Subcutaneous abdominal adipose tissue (tissue), 5 donors: ENCODE measurements at regions not wholly inside any gene's neighbourhood (a gene's known extent, or its start where the extent isn't known, plus 50 kb on each side); places are given as distances from the start of the nearest gene placed in this dataset.

ENCODE experiments used
- H3K27ac ChIP-seq: one replicate; pipeline ENCODE4 v1.7.0; 2013; ENCODE audit warnings: low read depth, mild to moderate bottlenecking, inconsistent platforms, low read length, moderate library complexity
- H3K27me3 ChIP-seq, 5 donors: one replicate each; pipeline ENCODE4 v1.7.0; 2013; ENCODE audit warnings: low read length in 5 of 5, inconsistent platforms in 1 of 5; ENCODE audit not compliant: control insufficient read depth in 5 of 5, insufficient read depth in 4 of 5
- H3K36me3 ChIP-seq, 5 donors: one replicate each; pipeline ENCODE4 v1.7.0; 2013; ENCODE audit warnings: low read length in 5 of 5; ENCODE audit not compliant: control insufficient read depth in 5 of 5, insufficient read depth in 5 of 5
- H3K4me1 ChIP-seq, 5 donors: one replicate each; pipeline ENCODE4 v1.7.0; 2013; ENCODE audit warnings: low read length in 5 of 5, mild to moderate bottlenecking in 3 of 5, moderate library complexity in 1 of 5; ENCODE audit not compliant: control insufficient read depth in 5 of 5, insufficient read depth in 5 of 5
- H3K4me3 ChIP-seq, 5 donors: one replicate each; pipeline ENCODE4 v1.7.0; 2013; ENCODE audit warnings: low read length in 5 of 5, low read depth in 1 of 5
- H3K9ac ChIP-seq, 5 donors: one replicate each; pipeline ENCODE4 v1.7.0; 2013; ENCODE audit warnings: low read length in 5 of 5, mild to moderate bottlenecking in 4 of 5, moderate library complexity in 3 of 5
- H3K9me3 ChIP-seq, 5 donors: one replicate each; pipeline ENCODE4 v1.7.0; 2013; ENCODE audit warnings: low read length in 5 of 5; ENCODE audit not compliant: control insufficient read depth in 5 of 5
- donor health status: healthy.
- donor health status: healthy.
- donor health status: healthy.
- donor health status: healthy.
- donor health status: healthy.

DNA sequence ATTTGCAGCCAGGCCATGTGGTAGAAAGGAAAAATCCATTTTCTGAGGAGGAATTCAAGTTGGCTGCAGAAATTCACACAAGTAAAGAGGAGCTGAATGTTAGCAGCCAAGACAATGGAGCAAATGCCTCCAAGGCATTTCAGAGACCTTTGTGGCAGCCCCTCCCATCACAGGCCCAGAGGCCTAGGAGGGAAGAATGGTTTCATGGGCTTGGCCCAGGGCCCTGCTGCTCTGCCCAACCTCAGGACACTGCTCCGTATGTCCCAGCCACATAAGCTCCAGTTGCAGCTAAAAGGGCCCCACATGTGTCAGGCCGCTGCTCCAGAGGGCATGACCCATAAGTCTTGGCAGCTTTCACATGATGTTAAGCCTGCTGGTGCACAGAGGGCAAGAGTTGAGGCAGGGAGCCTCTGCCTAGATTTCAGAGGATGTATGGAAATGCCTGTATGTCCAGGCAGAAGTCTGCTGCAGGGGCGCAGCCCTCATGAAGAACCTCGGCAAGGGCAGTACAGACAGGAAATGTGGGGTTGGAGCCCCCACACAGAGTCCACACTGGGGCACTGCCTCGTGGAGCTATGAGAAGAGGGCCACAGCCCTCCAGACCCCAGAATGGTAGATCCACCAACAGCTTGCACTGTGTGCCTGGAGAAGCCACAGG, 144.2 kb upstream of the EPB41L4A start:
- Histone ChIP-seq H3K9ac (no peak overlapping the region), H3K27me3 (no peaks in the 10 kb centered on the region), H3K27ac (no peak overlapping the region), H3K4me1 (no peaks in the 10 kb centered on the region), H3K9me3 (peaks cover 2 to 11% (median 4%) of the 10 kb centered on the region in 5 donors), H3K36me3 (no peaks in the 10 kb centered on the region), H3K4me3 (no peak overlapping the region)

DNA sequence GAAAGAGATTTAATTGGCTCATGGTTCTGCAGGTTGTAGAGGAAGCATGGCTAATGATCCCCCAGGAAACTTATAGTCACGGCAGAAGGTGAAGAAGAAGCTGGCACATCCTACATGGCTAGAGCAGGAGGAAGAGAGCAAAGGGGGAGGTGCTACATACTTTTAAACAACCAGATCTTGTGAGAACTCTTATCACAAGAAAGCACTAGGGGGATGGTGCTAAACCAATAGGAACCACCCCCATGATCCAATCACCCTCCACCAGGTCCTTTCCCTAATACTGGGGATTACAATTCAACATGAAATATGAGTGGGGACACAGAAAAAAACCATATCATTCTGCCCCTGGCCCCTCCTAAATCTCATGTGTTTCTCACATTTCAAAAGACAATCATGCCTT, 147.2 kb upstream of the EPB41L4A start:
- Histone ChIP-seq H3K4me3 (no peak overlapping the region), H3K9me3 (peaks cover 2 to 11% (median 4%) of the 10 kb centered on the region in 5 donors), H3K27ac (no peak overlapping the region), H3K36me3 (no peaks in the 10 kb centered on the region), H3K27me3 (no peaks in the 10 kb centered on the region), H3K9ac (no peak overlapping the region), H3K4me1 (no peaks in the 10 kb centered on the region)

- Histone ChIP-seq H3K27ac (no peak overlapping the region), H3K4me1 (no peaks in the 10 kb centered on the region), H3K9ac (no peak overlapping the region), H3K4me3 (no peak overlapping the region), H3K36me3 (no peaks in the 10 kb centered on the region), H3K9me3 (no peaks in the 10 kb centered on the region), H3K27me3 (no peaks in the 10 kb centered on the region)
These were observed 150.5 kb upstream of the EPB41L4A start for GRCh38 chr5:112569596-112569995.

- no peak overlapping the region for H3K9ac ChIP-seq
- H3K36me3 ChIP-seq, result no peaks in the 10 kb centered on the region
These were observed 151.8 kb upstream of the EPB41L4A start for GRCh38 chr5:112570708-112571444.

DNA sequence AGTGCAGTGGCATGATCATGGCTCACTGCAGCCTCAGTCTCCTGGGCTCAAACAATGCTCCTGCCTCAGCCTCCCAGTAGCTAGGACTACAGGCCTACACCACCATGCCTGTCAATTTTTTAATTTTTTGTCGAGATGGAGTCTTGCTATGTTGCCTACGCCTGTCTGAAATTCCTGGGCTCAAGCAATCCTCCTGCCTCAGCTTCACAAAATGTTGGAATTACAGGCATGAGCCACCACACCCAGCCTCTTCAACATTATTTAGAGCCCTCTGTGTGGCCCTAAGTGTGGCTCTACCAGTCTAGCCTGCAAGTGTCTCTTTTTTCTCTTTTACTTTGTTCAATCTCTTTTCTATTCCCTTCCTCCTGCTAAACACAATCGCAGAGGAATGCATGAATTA, 154.4 kb upstream of the EPB41L4A start:
- Histone ChIP-seq H3K36me3 (no peaks in the 10 kb centered on the region), H3K27ac (no peak overlapping the region), H3K4me1 (peaks cover 0 to 22% (median 6%) of the 10 kb centered on the region in 5 donors), H3K9ac (no peak overlapping the region), H3K27me3 (no peaks in the 10 kb centered on the region), H3K9me3 (no peaks in the 10 kb centered on the region), H3K4me3 (no peak overlapping the region)

More at GRCh38 chr5:112570708-112571444, 151.8 kb upstream of the EPB41L4A start:
- Histone ChIP-seq H3K4me1 (peaks cover 0 to 4% (median 2%) of the 10 kb centered on the region in 5 donors), H3K27ac (no peak overlapping the region), H3K9me3 (no peaks in the 10 kb centered on the region), H3K27me3 (no peaks in the 10 kb centered on the region), H3K4me3 (no peak overlapping the region)

- no peak overlapping the region for H3K9ac ChIP-seq
- no peaks in the 10 kb centered on the region for H3K27me3 ChIP-seq
- no peak overlapping the region for H3K4me3 ChIP-seq
- H3K9me3 ChIP-seq, result no peaks in the 10 kb centered on the region
- H3K27ac ChIP-seq, result no peak overlapping the region
- H3K36me3 ChIP-seq, result no peaks in the 10 kb centered on the region
- H3K4me1 ChIP-seq, result peaks cover 0 to 22% (median 6%) of the 10 kb centered on the region in 5 donors
These were observed 155.5 kb upstream of the EPB41L4A start for GRCh38 chr5:112574536-112574935.

- Histone ChIP-seq H3K36me3 (no peaks in the 10 kb centered on the region), H3K4me3 (no peak overlapping the region), H3K9me3 (no peaks in the 10 kb centered on the region), H3K4me1 (peaks cover 0 to 22% (median 6%) of the 10 kb centered on the region in 5 donors), H3K9ac (peak overlapping the region in 1 of 5 donors; percentile 13), H3K27ac (peak overlapping the region; percentile 62), H3K27me3 (no peaks in the 10 kb centered on the region)
These were observed 157.3 kb upstream of the EPB41L4A start for GRCh38 chr5:112576298-112576925.

DNA sequence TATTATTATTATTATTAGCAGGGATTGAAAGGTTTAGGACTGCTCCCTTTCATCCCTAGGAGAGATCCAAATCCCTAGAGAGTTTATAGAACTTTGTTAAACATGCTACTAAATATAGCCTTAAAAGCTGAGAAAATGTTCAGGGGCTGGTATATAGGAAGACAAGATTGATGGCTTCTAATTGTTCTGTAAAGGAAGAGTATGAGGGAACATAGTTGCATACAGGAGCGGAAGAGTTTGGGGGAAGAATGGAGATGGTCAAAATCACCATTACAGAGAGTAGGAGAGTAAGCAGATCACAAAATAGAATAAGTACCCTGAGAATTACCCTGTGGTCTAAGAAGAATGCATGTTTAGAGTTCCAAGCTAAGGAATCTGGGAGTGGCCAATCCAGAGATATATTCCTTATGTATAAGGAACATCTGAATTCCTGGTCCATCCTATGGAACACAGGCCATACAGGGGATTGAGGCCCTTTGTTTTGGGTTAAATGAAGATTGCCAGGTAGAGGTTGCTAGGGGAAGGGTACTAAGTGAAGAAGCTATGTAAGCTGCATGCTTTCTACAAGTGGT, 158.0 kb upstream of the APC start:
- no peaks in the 10 kb centered on the region for H3K27me3 ChIP-seq
- H3K9me3 ChIP-seq, result no peaks in the 10 kb centered on the region
- H3K4me3 ChIP-seq, result no peak overlapping the region
- H3K36me3 ChIP-seq, result no peaks in the 10 kb centered on the region
- H3K9ac ChIP-seq, result no peak overlapping the region
- no peak overlapping the region for H3K27ac ChIP-seq
- H3K4me1 ChIP-seq, result peaks cover 0 to 22% (median 6%) of the 10 kb centered on the region in 5 donors

GRCh38 chr5:112581811-112582320, 155.8 kb upstream of the APC start:
- Histone ChIP-seq H3K36me3 (no peaks in the 10 kb centered on the region), H3K27me3 (no peaks in the 10 kb centered on the region), H3K4me1 (peaks cover 0 to 8% (median 0%) of the 10 kb centered on the region in 5 donors), H3K27ac (no peak overlapping the region), H3K4me3 (no peak overlapping the region), H3K9ac (no peak overlapping the region), H3K9me3 (no peaks in the 10 kb centered on the region)

DNA sequence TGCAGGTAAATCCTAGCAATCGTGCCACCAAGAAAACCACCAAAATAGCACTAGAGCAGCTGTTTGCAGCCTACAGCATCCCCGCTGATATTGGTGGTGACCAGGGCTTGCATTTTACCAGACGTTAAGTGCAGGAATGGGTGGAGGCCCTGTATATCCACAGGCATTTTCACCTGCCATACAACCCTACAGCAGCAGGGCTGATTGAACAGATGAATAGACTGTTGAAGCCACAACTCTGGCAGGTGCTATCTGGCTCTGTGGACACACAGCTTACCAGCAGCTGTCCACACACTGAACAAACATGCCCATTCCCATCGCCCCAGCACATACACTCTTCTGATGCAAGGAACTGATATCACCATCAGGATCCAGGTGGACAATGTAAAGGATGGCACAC, 154.5 kb upstream of the APC start:
- H3K27me3 ChIP-seq, result no peaks in the 10 kb centered on the region
- H3K36me3 ChIP-seq, result no peaks in the 10 kb centered on the region
- H3K9ac ChIP-seq, result no peak overlapping the region
- no peaks in the 10 kb centered on the region for H3K4me1 ChIP-seq
- no peak overlapping the region for H3K27ac ChIP-seq
- no peaks in the 10 kb centered on the region for H3K9me3 ChIP-seq
- H3K4me3 ChIP-seq, result no peak overlapping the region
